ENCODE measurements at regions not wholly inside any gene's neighbourhood (a gene's known extent, or its start where the extent isn't known, plus 50 kb on each side); places are given as distances from the start of the nearest gene placed in this dataset.
"Not testable (repeated sequence)": the region's sequence is repeated elsewhere in the genome, so short reads cannot be mapped to it uniquely, and the experiment has no call there.

GRCh38 chr2:87360927-87361326 is 339.3 kb upstream of the PLGLB1 start:
- DNase-seq, result not testable (repeated sequence)

DNA sequence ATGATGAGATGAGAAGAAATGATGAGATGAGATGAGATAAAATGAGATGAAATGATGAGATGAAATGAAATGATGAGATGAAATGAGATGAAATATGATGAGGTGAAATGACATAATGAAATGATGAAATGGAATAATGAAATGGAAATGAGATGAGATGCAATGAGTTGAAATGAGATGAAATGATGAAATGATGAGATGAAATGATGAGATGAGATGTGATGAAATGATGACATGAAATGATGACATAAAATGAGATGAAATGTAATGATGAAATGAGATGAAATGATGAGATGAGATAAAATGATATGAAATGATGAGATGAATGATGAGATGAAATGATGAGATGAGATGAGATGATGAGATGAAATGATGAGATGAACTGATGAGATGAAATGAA is 340.2 kb upstream of the PLGLB1 start:
- DNase-seq, result not testable (repeated sequence)

- DNase-seq, result not testable (repeated sequence)
Observed at GRCh38 chr2:87364379-87364778, 342.7 kb upstream of the PLGLB1 start.

DNA sequence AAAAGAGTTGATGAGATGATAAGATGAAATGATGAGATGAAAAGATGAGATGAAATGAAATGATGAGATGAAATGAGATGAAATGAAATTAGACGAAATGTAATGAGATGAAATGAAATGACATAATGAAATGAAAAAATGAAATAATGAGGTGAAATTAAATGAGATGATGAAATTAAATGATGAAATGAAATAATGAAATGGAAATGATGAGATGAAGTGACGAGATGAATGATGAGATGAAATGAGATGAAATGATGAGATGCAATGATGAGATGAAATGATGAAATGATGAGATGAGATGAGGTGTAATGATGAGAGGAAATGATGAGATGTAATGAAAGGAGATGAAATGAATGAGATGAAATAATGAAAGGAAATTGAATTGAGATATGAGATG is 343.4 kb upstream of the PLGLB1 start:
- DNase-seq, result not testable (repeated sequence)

DNA sequence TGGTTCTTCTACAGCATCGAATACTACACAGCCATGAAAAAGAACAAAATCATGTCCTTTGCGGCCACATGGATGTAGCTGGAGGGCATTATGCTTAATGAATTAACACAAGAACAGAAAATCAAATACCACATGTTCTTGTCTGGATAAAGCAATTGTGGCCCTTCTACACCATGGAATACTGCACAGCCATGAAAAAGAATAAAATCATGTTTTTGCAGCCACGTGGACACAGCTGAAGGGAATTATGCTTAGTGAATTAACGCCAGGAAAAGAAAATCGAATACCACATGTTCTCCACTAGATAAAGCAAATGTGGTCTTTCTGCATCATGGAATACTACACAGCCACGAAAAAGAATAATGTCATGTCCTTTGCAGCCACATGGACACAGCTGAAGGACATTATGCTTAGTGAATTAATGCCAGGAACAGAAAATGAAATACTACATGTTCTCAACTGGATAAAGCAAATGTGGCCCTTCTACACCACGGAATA is 361.8 kb upstream of the PLGLB2 start:
- DNase-seq, result not testable (repeated sequence)

- DNase-seq, result not testable (repeated sequence)
Observed at GRCh38 chr2:87395784-87396183, 352.1 kb upstream of the PLGLB2 start.

DNA sequence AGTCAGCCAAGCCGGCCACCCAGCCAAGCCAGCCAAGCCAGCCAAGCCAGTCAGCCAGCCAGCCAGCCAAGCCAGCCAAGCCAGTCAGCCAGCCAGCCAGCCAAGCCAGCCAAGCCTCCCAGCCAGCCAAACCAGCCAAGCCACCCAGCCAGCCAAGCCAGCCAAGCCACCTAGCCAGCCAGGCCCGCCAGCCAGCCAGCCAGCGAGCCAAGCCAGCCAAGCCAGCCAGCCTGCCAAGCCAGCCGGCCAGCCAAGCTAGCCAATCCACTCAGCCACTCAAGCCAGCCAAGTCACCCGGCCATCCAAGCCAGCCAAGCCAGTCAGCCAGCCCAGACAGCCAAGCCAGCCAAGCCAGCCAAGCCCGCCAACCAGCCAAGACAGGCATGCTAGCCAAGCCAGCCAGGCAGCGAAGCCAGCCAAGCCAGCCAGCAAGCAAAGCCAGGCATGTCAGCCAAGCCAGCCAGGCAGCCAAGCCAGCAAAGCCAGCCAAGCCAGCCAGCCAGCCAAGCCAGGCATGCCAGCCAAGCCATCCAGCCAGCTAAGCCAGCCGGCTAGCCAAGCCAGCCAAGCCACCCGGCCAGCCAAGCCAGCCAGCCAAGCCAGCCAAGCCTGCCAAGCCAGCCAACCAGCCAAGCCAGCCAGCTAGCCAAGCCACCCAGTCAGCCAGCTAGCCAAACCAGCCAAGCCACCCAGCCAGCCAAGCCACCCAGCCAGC is 351.2 kb upstream of the PLGLB2 start:
- not testable (repeated sequence) for DNase-seq

- not testable (repeated sequence) for DNase-seq
Observed at GRCh38 chr2:87397276-87398065, 350.4 kb upstream of the PLGLB2 start.

GRCh38 chr2:87398567-87399305 is 349.2 kb upstream of the PLGLB2 start:
- not testable (repeated sequence) for DNase-seq

DNA sequence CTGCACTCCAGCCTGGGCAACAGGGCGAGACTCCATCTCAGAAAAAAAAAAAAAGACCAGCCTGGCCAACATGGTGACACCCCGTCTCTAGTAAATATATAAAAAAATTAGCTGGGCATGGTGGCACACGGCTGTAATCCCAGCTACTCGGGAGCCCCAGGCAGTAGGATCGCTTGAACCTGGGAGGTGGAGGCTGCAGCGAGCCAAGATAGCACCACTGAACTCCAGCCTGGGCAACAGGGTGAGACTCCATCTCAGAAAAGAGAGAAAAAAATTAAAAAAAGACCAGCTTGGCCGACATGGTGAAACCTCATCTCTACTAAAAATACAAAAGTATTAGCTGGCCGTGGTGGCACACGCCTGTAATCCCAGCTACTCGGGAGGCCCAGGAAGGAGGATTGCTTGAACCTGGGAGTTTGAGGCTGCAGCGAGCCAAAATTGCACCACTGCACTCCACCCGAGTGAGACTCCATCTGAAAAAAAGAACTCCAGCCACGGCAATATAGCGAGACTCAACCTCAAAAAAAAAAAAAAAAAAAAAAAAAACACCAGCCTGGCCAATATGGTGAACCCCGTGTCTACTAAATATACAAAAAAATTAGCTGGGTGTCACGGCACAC is 346.1 kb upstream of the PLGLB2 start:
- no peak for DNase-seq

DNA sequence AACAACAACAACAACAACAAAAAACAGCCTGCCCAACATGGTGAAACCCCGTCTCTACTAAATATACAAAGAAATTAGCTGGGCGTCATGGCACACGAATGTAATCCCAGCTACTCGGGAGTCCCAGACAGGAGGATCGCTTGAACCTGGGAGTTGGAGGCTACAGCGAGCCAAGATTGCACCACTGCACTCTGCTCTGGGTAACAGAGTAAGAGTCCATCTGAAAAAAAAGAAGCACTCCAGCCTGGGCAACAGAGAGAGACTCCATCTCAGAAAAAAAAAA is 344.1 kb upstream of the PLGLB2 start:
- DNase-seq, result no peak

GRCh38 chr2:87404411-87405255 is 343.3 kb upstream of the PLGLB2 start:
- DNase-seq, result not testable (repeated sequence)

DNA sequence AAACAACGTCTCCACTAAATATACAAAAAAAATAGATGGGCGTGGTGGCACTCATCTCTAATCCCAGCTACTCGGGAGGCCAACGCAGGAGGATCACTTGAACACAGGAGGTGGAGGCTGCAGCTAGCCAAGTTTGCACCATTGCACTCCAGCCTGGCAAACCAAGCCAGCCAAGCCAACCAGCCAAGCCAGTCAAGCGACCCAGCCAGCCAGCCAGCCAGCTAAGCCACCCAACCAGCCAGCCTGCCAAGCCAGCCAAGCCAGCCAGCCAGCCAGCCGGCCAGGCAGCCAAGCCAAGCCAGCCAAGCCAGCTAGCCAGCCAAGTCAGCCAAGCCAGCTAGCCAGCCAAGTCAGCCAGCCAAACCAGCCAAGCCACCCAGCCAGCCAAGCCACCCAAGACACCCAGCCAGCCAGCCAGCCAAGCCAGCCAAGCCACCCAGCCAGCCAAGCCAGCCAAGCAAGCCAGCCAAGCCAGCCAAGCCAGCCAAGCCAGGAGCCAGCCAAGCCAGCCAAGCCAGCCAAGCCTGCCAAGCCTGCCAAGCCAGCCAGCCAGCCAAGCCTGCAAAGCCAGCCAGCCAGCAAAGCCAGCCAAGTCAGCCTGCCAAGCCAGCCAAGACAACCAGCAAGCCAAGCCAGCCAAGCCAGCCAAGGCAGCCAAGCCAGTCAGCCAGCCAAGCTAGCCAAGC is 342.2 kb upstream of the PLGLB2 start:
- DNase-seq, result not testable (repeated sequence)

GRCh38 chr2:87406406-87407175 is 341.3 kb upstream of the PLGLB2 start:
- DNase-seq, result not testable (repeated sequence)

- not testable (repeated sequence) for DNase-seq
Observed at GRCh38 chr2:87409601-87410000, 338.3 kb upstream of the PLGLB2 start.

DNA sequence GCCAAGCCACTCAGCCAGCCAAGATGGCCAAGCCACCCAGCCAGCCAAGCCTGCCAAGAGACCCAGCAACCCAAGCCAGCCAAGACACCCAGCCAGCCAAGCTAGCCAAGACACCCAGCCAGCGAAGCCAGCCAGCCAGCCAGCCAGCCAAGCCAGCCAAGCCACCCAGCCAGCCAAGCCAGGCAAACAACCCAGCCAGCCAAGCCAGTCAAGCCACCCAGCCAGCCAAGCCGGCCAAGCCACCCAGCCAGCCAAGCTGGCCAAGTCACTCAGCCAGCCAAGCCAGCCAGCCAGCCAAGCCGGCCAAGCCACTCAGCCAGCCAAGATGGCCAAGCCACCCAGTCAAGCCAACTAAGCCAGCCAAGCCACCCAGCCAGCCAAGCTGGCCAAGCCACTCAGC is 337.5 kb upstream of the PLGLB2 start:
- not testable (repeated sequence) for DNase-seq

DNA sequence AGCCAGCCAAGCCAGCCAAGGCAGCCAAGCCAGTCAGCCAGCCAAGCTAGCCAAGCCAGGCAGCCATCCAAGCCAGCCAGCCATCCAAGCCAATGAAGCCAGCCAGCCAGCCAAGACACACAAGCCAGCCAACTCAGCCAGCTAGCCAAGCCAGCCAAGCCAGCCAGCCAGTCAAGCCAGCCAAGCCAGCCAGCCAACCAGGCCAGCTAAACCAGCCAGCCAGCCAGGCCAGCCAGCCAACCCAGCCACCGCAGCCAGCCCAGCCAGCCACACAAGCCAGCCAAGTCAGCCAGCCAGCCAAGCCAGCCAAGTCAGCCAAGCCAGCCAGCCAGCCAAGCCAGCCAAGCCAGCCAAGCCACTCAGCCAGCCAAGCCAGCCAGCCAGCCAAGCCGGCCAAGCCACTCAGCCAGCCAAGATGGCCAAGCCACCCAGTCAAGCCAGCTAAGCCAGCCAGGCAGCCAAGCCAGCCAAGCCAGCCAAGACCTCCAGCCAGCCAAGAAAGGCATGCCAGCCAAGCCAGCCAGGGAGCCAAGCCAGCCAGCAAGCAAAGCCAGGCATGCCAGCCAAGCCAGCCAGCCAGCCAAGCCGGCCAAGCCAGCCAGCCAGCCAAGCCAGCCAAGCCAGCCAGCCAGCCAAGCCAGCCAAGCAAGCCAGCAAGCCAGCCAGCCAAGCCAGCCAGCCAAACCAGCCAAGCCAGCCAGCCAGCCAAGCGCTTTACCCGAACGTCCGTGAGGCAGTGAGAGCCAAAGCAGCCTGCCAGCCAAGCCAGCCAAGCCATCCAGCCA is 335.7 kb upstream of the PLGLB2 start:
- not testable (repeated sequence) for DNase-seq

GRCh38 chr2:87414331-87414730 is 333.6 kb upstream of the PLGLB2 start:
- not testable (repeated sequence) for DNase-seq

DNA sequence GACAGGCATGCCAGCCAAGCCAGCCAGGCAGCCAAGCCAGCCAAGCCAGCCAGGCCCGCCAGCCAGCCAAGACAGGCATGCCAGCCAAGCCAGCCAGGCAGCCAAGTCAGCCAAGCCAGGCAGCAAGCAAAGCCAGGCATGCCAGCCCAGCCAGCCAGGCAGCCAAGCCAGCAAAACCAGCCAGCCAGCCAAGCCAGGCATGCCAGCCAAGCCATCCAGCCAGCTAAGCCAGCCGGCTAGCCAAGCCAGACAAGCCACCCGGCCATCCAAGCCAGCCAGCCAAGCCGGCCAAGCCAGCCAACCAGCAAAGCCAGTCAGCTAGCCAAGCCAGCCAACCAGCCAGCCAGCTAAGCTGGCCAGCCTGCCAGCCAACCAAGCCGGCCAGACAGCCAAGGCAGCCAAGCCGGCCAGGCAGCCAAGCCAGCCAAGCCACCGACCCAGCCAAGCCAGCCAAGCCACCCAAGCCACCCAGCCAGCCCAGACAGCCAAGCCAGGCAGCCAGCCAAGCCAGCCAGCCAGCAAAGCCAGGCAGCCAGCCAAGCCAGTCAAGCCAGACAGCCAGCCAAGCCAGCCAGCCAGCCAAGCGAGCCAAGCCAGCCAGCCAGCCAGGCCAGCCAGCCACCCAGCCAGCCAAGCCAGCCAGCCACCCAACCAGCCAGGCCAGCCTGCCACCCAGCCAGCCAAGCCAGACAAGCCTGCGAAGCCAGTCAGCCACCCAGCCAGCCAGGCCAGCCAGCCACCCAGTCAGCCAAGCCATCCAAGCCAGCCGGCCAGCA is 332.9 kb upstream of the PLGLB2 start:
- DNase-seq, result not testable (repeated sequence)

Measured in CD4-positive, alpha-beta T cell treated with Interleukin-10 for 1 hour (primary cell).